NCI-H187 treated with DMSO at 0.1 percent for 48 hours (cell line): ENCODE measurements at regions not wholly inside any gene's neighbourhood (a gene's known extent, or its start where the extent isn't known, plus 50 kb on each side); places are given as distances from the start of the nearest gene placed in this dataset.
A peak's percentile ranks its signal among the peaks of the same experiment; 100 is the strongest.

ENCODE experiments used
- DNase-seq: peaks from one replicate; lab custom pipeline; 2025; lab: John Stamatoyannopoulos, UW

GRCh38 chr15:98421419-98422129 is 226.8 kb upstream of the IGF1R start:
- no peak for DNase-seq

- no peak for DNase-seq
Measured at GRCh38 chr15:98422130-98422478, 226.2 kb upstream of the IGF1R start.

- DNase-seq, result no peak
Measured at GRCh38 chr15:98425173-98425572, 223.2 kb upstream of the IGF1R start.

- DNase-seq, result no peak
Measured at GRCh38 chr15:98427321-98427720, 221.0 kb upstream of the IGF1R start.

- no peak for DNase-seq
Measured at GRCh38 chr15:98428253-98428989, 219.9 kb upstream of the IGF1R start.

GRCh38 chr15:98431171-98431570 is 217.2 kb upstream of the IGF1R start:
- no peak for DNase-seq

- DNase-seq, result no peak
Measured at GRCh38 chr15:98433346-98433745, 215.0 kb upstream of the IGF1R start.

GRCh38 chr15:98433856-98434255 is 214.5 kb upstream of the IGF1R start:
- DNase-seq, result no peak

GRCh38 chr15:98437752-98438151 is 210.6 kb upstream of the IGF1R start:
- no peak for DNase-seq

- no peak for DNase-seq
Measured at GRCh38 chr15:98438326-98438725, 210.0 kb upstream of the IGF1R start.

- DNase-seq, result no peak
Measured at GRCh38 chr15:98438907-98439306, 209.4 kb upstream of the IGF1R start.

- DNase-seq, result no peak
Measured at GRCh38 chr15:98439523-98439942, 208.8 kb upstream of the IGF1R start.

- no peak for DNase-seq
Measured at GRCh38 chr15:98440917-98441316, 207.4 kb upstream of the IGF1R start.

GRCh38 chr15:98441599-98441998 is 206.7 kb upstream of the IGF1R start:
- DNase-seq, result no peak

- peak; percentile 11 for DNase-seq
Measured at GRCh38 chr15:98442379-98442833, 205.9 kb upstream of the IGF1R start.

GRCh38 chr15:98442901-98443300 is 205.4 kb upstream of the IGF1R start:
- no peak for DNase-seq

GRCh38 chr15:98443526-98443925 is 204.8 kb upstream of the IGF1R start:
- no peak for DNase-seq

- DNase-seq, result no peak
Measured at GRCh38 chr15:98444138-98444537, 204.2 kb upstream of the IGF1R start.

GRCh38 chr15:98445315-98445714 is 203.0 kb upstream of the IGF1R start:
- DNase-seq, result no peak

GRCh38 chr15:98446083-98446482 is 202.3 kb upstream of the IGF1R start:
- DNase-seq, result no peak

GRCh38 chr15:98447069-98447468 is 201.3 kb upstream of the IGF1R start:
- no peak for DNase-seq

- DNase-seq, result no peak
Measured at GRCh38 chr15:98451236-98451635, 197.1 kb upstream of the IGF1R start.

- no peak for DNase-seq
Measured at GRCh38 chr15:98452238-98452637, 196.1 kb upstream of the IGF1R start.

- no peak for DNase-seq
Measured at GRCh38 chr15:98455904-98456303, 192.4 kb upstream of the IGF1R start.
